ENCODE measurements at regions not wholly inside any gene's neighbourhood (a gene's known extent, or its start where the extent isn't known, plus 50 kb on each side); places are given as distances from the start of the nearest gene placed in this dataset.
"Not testable (repeated sequence)": the region's sequence is repeated elsewhere in the genome, so short reads cannot be mapped to it uniquely, and the experiment has no call there.

GRCh38 chr5:57429513-57430120, 53.0 kb downstream of the ACTBL2 start:
- Histone ChIP-seq H3K4me3 (ENCODE audit: low read length) (no peak overlapping the region), H3K9ac (ENCODE audit: low read length) (no peak overlapping the region), H3K4me1 (ENCODE audit: low read length) (no peaks in the 10 kb centered on the region), H3K27me3 (ENCODE audit: low read depth, low read length) (no peaks in the 10 kb centered on the region), H4K20me1 (ENCODE audit: insufficient read depth, low read length) (no peaks in the 10 kb centered on the region), H3K27ac (ENCODE audit: low read length) (no peak overlapping the region), H2AFZ (ENCODE audit: low read depth, low read length) (no peak overlapping the region), H3K79me2 (ENCODE audit: low read length) (no peaks in the 10 kb centered on the region), H3K9me3 (ENCODE audit: insufficient read depth, low read length) (no peaks in the 10 kb centered on the region), H3K4me2 (ENCODE audit: low read length) (no peak overlapping the region), H3K36me3 (replicated peaks; ENCODE audit: low read depth, low read length) (no peaks in the 10 kb centered on the region)
- TF ChIP-seq EZH2phosphoT487 (IDR thresholded peaks at IDR 0.05; ENCODE audit: low read depth) = no peak
- TF ChIP-seq CTCF (IDR thresholded peaks at IDR 0.05; ENCODE audit: low read depth, low read length) = no peak

GRCh38 chr5:57429021-57429420, 53.6 kb downstream of the ACTBL2 start:
- H3K79me2 ChIP-seq (ENCODE audit: low read length); H4K20me1 ChIP-seq (ENCODE audit: insufficient read depth, low read length); H3K27me3 ChIP-seq (ENCODE audit: low read depth, low read length); H3K9me3 ChIP-seq (ENCODE audit: insufficient read depth, low read length); H3K9ac ChIP-seq (ENCODE audit: low read length); H3K4me2 ChIP-seq (ENCODE audit: low read length); H3K4me1 ChIP-seq (ENCODE audit: low read length); H3K4me3 ChIP-seq (ENCODE audit: low read length); H3K27ac ChIP-seq (ENCODE audit: low read length); H3K36me3 ChIP-seq (replicated peaks; ENCODE audit: low read depth, low read length); H2AFZ ChIP-seq (ENCODE audit: low read depth, low read length): not testable (repeated sequence)

- Histone ChIP-seq H3K27ac (ENCODE audit: low read length) (no peak overlapping the region), H3K36me3 (replicated peaks; ENCODE audit: low read depth, low read length) (no peaks in the 10 kb centered on the region), H3K79me2 (ENCODE audit: low read length) (no peaks in the 10 kb centered on the region), H3K9me3 (ENCODE audit: insufficient read depth, low read length) (no peaks in the 10 kb centered on the region), H3K27me3 (ENCODE audit: low read depth, low read length) (no peaks in the 10 kb centered on the region), H3K4me1 (ENCODE audit: low read length) (no peaks in the 10 kb centered on the region), H3K4me2 (ENCODE audit: low read length) (no peak overlapping the region), H3K9ac (ENCODE audit: low read length) (no peak overlapping the region), H3K4me3 (ENCODE audit: low read length) (no peak overlapping the region), H4K20me1 (ENCODE audit: insufficient read depth, low read length) (no peaks in the 10 kb centered on the region), H2AFZ (ENCODE audit: low read depth, low read length) (no peak overlapping the region)
- TF ChIP-seq EZH2phosphoT487 (IDR thresholded peaks at IDR 0.05; ENCODE audit: low read depth) (no peak), CTCF (IDR thresholded peaks at IDR 0.05; ENCODE audit: low read depth, low read length) (no peak)
Observed at GRCh38 chr5:57422993-57423392, 59.6 kb downstream of the ACTBL2 start.

- H3K79me2 ChIP-seq (ENCODE audit: low read length) = no peaks in the 10 kb centered on the region
- H3K4me3 ChIP-seq (ENCODE audit: low read length) = no peak overlapping the region
- H2AFZ ChIP-seq (ENCODE audit: low read depth, low read length) = no peak overlapping the region
- no peak for TF ChIP-seq CTCF (IDR thresholded peaks at IDR 0.05; ENCODE audit: low read depth, low read length)
- no peak overlapping the region for H3K9ac ChIP-seq (ENCODE audit: low read length)
- H3K9me3 ChIP-seq (ENCODE audit: insufficient read depth, low read length) = no peaks in the 10 kb centered on the region
- H3K27me3 ChIP-seq (ENCODE audit: low read depth, low read length) = no peaks in the 10 kb centered on the region
- no peak overlapping the region for H3K4me2 ChIP-seq (ENCODE audit: low read length)
- H4K20me1 ChIP-seq (ENCODE audit: insufficient read depth, low read length) = no peaks in the 10 kb centered on the region
- no peaks in the 10 kb centered on the region for H3K36me3 ChIP-seq (replicated peaks; ENCODE audit: low read depth, low read length)
- no peaks in the 10 kb centered on the region for H3K4me1 ChIP-seq (ENCODE audit: low read length)
- no peak overlapping the region for H3K27ac ChIP-seq (ENCODE audit: low read length)
Observed at GRCh38 chr5:57422341-57422740, 60.3 kb downstream of the ACTBL2 start.

GRCh38 chr5:57420801-57421200, 61.8 kb downstream of the ACTBL2 start:
- Histone ChIP-seq H3K4me3 (ENCODE audit: low read length) (no peak overlapping the region), H3K27ac (ENCODE audit: low read length) (no peak overlapping the region), H3K9ac (ENCODE audit: low read length) (no peak overlapping the region), H3K4me1 (ENCODE audit: low read length) (no peaks in the 10 kb centered on the region), H3K36me3 (replicated peaks; ENCODE audit: low read depth, low read length) (no peaks in the 10 kb centered on the region), H3K9me3 (ENCODE audit: insufficient read depth, low read length) (no peaks in the 10 kb centered on the region), H3K27me3 (ENCODE audit: low read depth, low read length) (no peaks in the 10 kb centered on the region), H4K20me1 (ENCODE audit: insufficient read depth, low read length) (no peaks in the 10 kb centered on the region), H3K79me2 (ENCODE audit: low read length) (no peaks in the 10 kb centered on the region), H2AFZ (ENCODE audit: low read depth, low read length) (no peak overlapping the region), H3K4me2 (ENCODE audit: low read length) (no peak overlapping the region)
- no peak for TF ChIP-seq EZH2phosphoT487 (IDR thresholded peaks at IDR 0.05; ENCODE audit: low read depth)
- no peak for TF ChIP-seq CTCF (IDR thresholded peaks at IDR 0.05; ENCODE audit: low read depth, low read length)
